Activated T-cell treated with anti-CD3 and anti-CD28 coated beads, Interleukin-2, amount 50 U/mL, for 72 hours (primary cell): ENCODE measurements at regions not wholly inside any gene's neighbourhood (a gene's known extent, or its start where the extent isn't known, plus 50 kb on each side); places are given as distances from the start of the nearest gene placed in this dataset.

Experiments used
- ATAC-seq, 2 donors: fragments of 150-1000 bp; cut with Tn5 transposase; replicated peaks in 1 of 2; 2 replicates each; pipeline ENCODE4 v1.10.0; 2021; ENCODE audit warnings: moderate library complexity in 2 of 2, mild to moderate bottlenecking in 1 of 2
- DNase-seq, 2 donors: peaks; one replicate each; pipeline ENCODE4 v3.0.0; 2021 to 2022; ENCODE audit warnings: mixed read lengths in 1 of 2
- H3K27ac Mint-ChIP-seq: one replicate; pipeline ENCODE4 v1.8.0; 2022; ENCODE audit warnings: mild to moderate bottlenecking, moderate library complexity, mixed read lengths
- H3K27me3 Mint-ChIP-seq: one replicate; pipeline ENCODE4 v1.8.0; 2022; ENCODE audit warnings: low read depth, mixed read lengths
- H3K36me3 Mint-ChIP-seq, 2 donors: one replicate each; pipeline ENCODE4 v1.8.0; 2022; ENCODE audit warnings: mixed read lengths in 2 of 2, mild to moderate bottlenecking in 1 of 2; ENCODE audit not compliant: insufficient read depth in 2 of 2
- H3K4me1 Mint-ChIP-seq: one replicate; pipeline ENCODE4 v1.8.0; 2022; ENCODE audit warnings: low read depth, mixed read lengths
- H3K4me3 Mint-ChIP-seq, 2 donors: one replicate each; pipeline ENCODE4 v1.8.0; 2022; ENCODE audit warnings: mild to moderate bottlenecking in 2 of 2, mixed read lengths in 2 of 2, moderate library complexity in 2 of 2
- H3K9me3 Mint-ChIP-seq, 2 donors: one replicate each; pipeline ENCODE4 v1.8.0; 2022; ENCODE audit warnings: mixed read lengths in 2 of 2

GRCh38 chr11:36994208-36994607, 396.2 kb upstream of the RAG2 start:
- no peaks in the 10 kb centered on the region for H3K36me3 Mint-ChIP-seq
- no peaks in the 10 kb centered on the region for H3K27me3 Mint-ChIP-seq
- no peaks in the 10 kb centered on the region for H3K4me1 Mint-ChIP-seq
- ATAC-seq: no peak
- H3K27ac Mint-ChIP-seq: no peak overlapping the region
- DNase-seq: no peak
- no peak overlapping the region for H3K4me3 Mint-ChIP-seq
- H3K9me3 Mint-ChIP-seq: peaks cover 3 to 6% of the 10 kb centered on the region in 2 donors

- H3K4me1 Mint-ChIP-seq: no peaks in the 10 kb centered on the region
- no peak for ATAC-seq
- no peak overlapping the region for H3K27ac Mint-ChIP-seq
- H3K36me3 Mint-ChIP-seq: no peaks in the 10 kb centered on the region
- H3K27me3 Mint-ChIP-seq: no peaks in the 10 kb centered on the region
- H3K9me3 Mint-ChIP-seq: peaks cover 3 to 10% of the 10 kb centered on the region in 2 donors
- H3K4me3 Mint-ChIP-seq: no peak overlapping the region
- DNase-seq: no peak
Measured at GRCh38 chr11:36988556-36988955, 390.5 kb upstream of the RAG2 start.

GRCh38 chr11:36985562-36985961, 387.5 kb upstream of the RAG2 start:
- Mint-ChIP-seq H3K27me3 (no peaks in the 10 kb centered on the region), H3K4me3 (no peak overlapping the region), H3K27ac (no peak overlapping the region), H3K4me1 (no peaks in the 10 kb centered on the region), H3K9me3 (peaks cover 4 to 8% of the 10 kb centered on the region in 2 donors), H3K36me3 (no peaks in the 10 kb centered on the region)
- ATAC-seq: no peak
- no peak for DNase-seq

- Mint-ChIP-seq H3K27me3 (no peaks in the 10 kb centered on the region), H3K9me3 (peaks cover 5% of the 10 kb centered on the region in 2 donors)
- no peak for ATAC-seq
Measured at GRCh38 chr11:36976741-36977140, 378.7 kb upstream of the RAG2 start.

GRCh38 chr11:36974771-36975170, 376.7 kb upstream of the RAG2 start:
- Mint-ChIP-seq H3K9me3 (peaks cover 5% of the 10 kb centered on the region in 2 donors), H3K4me3 (no peak overlapping the region), H3K27me3 (no peaks in the 10 kb centered on the region), H3K27ac (no peak overlapping the region), H3K4me1 (no peaks in the 10 kb centered on the region), H3K36me3 (peaks cover 0 to 2% of the 10 kb centered on the region in 2 donors)
- no peak for ATAC-seq
- no peak for DNase-seq

More at GRCh38 chr11:36976741-36977140, 378.7 kb upstream of the RAG2 start:
- Mint-ChIP-seq H3K4me1 (no peaks in the 10 kb centered on the region), H3K36me3 (peaks cover 0 to 2% of the 10 kb centered on the region in 2 donors), H3K27ac (no peak overlapping the region), H3K4me3 (no peak overlapping the region)
- DNase-seq: no peak

GRCh38 chr11:36953976-36954375, 355.9 kb upstream of the RAG2 start:
- H3K27me3 Mint-ChIP-seq: no peaks in the 10 kb centered on the region
- H3K4me3 Mint-ChIP-seq: no peak overlapping the region
- no peaks in the 10 kb centered on the region for H3K36me3 Mint-ChIP-seq
- H3K9me3 Mint-ChIP-seq: no peaks in the 10 kb centered on the region
- H3K4me1 Mint-ChIP-seq: no peaks in the 10 kb centered on the region
- no peak for DNase-seq
- no peak overlapping the region for H3K27ac Mint-ChIP-seq
- no peak for ATAC-seq

GRCh38 chr11:36948460-36949127, 350.6 kb upstream of the RAG2 start:
- no peaks in the 10 kb centered on the region for H3K4me1 Mint-ChIP-seq
- H3K36me3 Mint-ChIP-seq: no peaks in the 10 kb centered on the region
- DNase-seq: no peak
- ATAC-seq: no peak
- H3K4me3 Mint-ChIP-seq: no peak overlapping the region
- H3K27ac Mint-ChIP-seq: no peak overlapping the region
- no peaks in the 10 kb centered on the region for H3K9me3 Mint-ChIP-seq
- H3K27me3 Mint-ChIP-seq: no peaks in the 10 kb centered on the region

GRCh38 chr11:36945384-36945783, 347.3 kb upstream of the RAG2 start:
- H3K36me3 Mint-ChIP-seq: no peaks in the 10 kb centered on the region
- H3K4me1 Mint-ChIP-seq: no peaks in the 10 kb centered on the region
- DNase-seq (no peak), ATAC-seq (no peak)
- H3K27me3 Mint-ChIP-seq: no peaks in the 10 kb centered on the region
- no peak overlapping the region for H3K27ac Mint-ChIP-seq
- H3K9me3 Mint-ChIP-seq: no peaks in the 10 kb centered on the region
- no peak overlapping the region for H3K4me3 Mint-ChIP-seq

GRCh38 chr11:36933481-36933880, 335.4 kb upstream of the RAG2 start:
- ATAC-seq (no peak), DNase-seq (no peak)
- no peak overlapping the region for H3K4me3 Mint-ChIP-seq
- no peak overlapping the region for H3K27ac Mint-ChIP-seq
- no peaks in the 10 kb centered on the region for H3K27me3 Mint-ChIP-seq
- no peaks in the 10 kb centered on the region for H3K4me1 Mint-ChIP-seq
- peaks cover 3 to 4% of the 10 kb centered on the region in 2 donors for H3K9me3 Mint-ChIP-seq
- no peaks in the 10 kb centered on the region for H3K36me3 Mint-ChIP-seq

GRCh38 chr11:36931139-36931538, 333.1 kb upstream of the RAG2 start:
- DNase-seq: no peak
- Mint-ChIP-seq H3K27ac (no peak overlapping the region), H3K36me3 (no peaks in the 10 kb centered on the region), H3K4me3 (no peak overlapping the region), H3K27me3 (no peaks in the 10 kb centered on the region), H3K9me3 (peaks cover 6 to 7% of the 10 kb centered on the region in 2 donors), H3K4me1 (no peaks in the 10 kb centered on the region)
- ATAC-seq: no peak

GRCh38 chr11:36930256-36930655, 332.2 kb upstream of the RAG2 start:
- ATAC-seq: no peak
- Mint-ChIP-seq H3K27me3 (no peaks in the 10 kb centered on the region), H3K36me3 (no peaks in the 10 kb centered on the region), H3K4me1 (no peaks in the 10 kb centered on the region), H3K27ac (no peak overlapping the region), H3K4me3 (no peak overlapping the region), H3K9me3 (peaks cover 6 to 7% of the 10 kb centered on the region in 2 donors)
- DNase-seq: no peak

GRCh38 chr11:36929401-36929800, 331.4 kb upstream of the RAG2 start:
- Mint-ChIP-seq H3K4me3 (no peak overlapping the region), H3K27me3 (no peaks in the 10 kb centered on the region), H3K27ac (no peak overlapping the region), H3K4me1 (no peaks in the 10 kb centered on the region), H3K36me3 (no peaks in the 10 kb centered on the region), H3K9me3 (peaks cover 6 to 7% of the 10 kb centered on the region in 2 donors)
- no peak for ATAC-seq
- no peak for DNase-seq

GRCh38 chr11:36928621-36929020, 330.6 kb upstream of the RAG2 start:
- H3K27ac Mint-ChIP-seq: no peak overlapping the region
- H3K4me1 Mint-ChIP-seq: no peaks in the 10 kb centered on the region
- ATAC-seq (no peak), DNase-seq (no peak)
- no peaks in the 10 kb centered on the region for H3K36me3 Mint-ChIP-seq
- no peak overlapping the region for H3K4me3 Mint-ChIP-seq
- no peaks in the 10 kb centered on the region for H3K27me3 Mint-ChIP-seq
- peaks cover 5 to 10% of the 10 kb centered on the region in 2 donors for H3K9me3 Mint-ChIP-seq

GRCh38 chr11:36899800-36900199, 301.8 kb upstream of the RAG2 start:
- Mint-ChIP-seq H3K27me3 (no peaks in the 10 kb centered on the region), H3K9me3 (peaks cover under 1 to 3% of the 10 kb centered on the region in 2 donors), H3K27ac (no peak overlapping the region), H3K36me3 (no peaks in the 10 kb centered on the region), H3K4me1 (no peaks in the 10 kb centered on the region), H3K4me3 (no peak overlapping the region)
- ATAC-seq (no peak), DNase-seq (no peak)
